Lower leg skin (tissue), 3 donors: ENCODE measurements at regions not wholly inside any gene's neighbourhood (a gene's known extent, or its start where the extent isn't known, plus 50 kb on each side); places are given as distances from the start of the nearest gene placed in this dataset.

Source experiments
- POLR2A ChIP-seq, 2 donors: fragments of 450-650 bp; IDR thresholded peaks; one replicate each; pipeline ENCODE4 v1.6.1; 2016 to 2017; ENCODE audit warnings: antibody characterized with exemption in 2 of 2, mild to moderate bottlenecking in 1 of 2, moderate library complexity in 1 of 2
- TF ChIP-seq, protein P1 (sequence below), 3 donors: fragments of 450-650 bp; IDR thresholded peaks; one replicate each; pipeline ENCODE4 v1.5.1; 2016; ENCODE audit warnings: antibody characterized with exemption in 3 of 3, mild to moderate bottlenecking in 3 of 3, moderate library complexity in 2 of 3

- no peak for TF ChIP-seq POLR2A (IDR thresholded peaks at IDR 0.05)
- TF ChIP-seq, protein P1, sequence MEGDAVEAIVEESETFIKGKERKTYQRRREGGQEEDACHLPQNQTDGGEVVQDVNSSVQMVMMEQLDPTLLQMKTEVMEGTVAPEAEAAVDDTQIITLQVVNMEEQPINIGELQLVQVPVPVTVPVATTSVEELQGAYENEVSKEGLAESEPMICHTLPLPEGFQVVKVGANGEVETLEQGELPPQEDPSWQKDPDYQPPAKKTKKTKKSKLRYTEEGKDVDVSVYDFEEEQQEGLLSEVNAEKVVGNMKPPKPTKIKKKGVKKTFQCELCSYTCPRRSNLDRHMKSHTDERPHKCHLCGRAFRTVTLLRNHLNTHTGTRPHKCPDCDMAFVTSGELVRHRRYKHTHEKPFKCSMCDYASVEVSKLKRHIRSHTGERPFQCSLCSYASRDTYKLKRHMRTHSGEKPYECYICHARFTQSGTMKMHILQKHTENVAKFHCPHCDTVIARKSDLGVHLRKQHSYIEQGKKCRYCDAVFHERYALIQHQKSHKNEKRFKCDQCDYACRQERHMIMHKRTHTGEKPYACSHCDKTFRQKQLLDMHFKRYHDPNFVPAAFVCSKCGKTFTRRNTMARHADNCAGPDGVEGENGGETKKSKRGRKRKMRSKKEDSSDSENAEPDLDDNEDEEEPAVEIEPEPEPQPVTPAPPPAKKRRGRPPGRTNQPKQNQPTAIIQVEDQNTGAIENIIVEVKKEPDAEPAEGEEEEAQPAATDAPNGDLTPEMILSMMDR (IDR thresholded peaks at IDR 0.05), result no peak
These were observed 1027.3 kb downstream of the PCDH18 start for GRCh38 chr4:136505020-136505419.
